Urothelium cell line (cell line): ENCODE measurements at regions not wholly inside any gene's neighbourhood (a gene's known extent, or its start where the extent isn't known, plus 50 kb on each side); places are given as distances from the start of the nearest gene placed in this dataset.
"Not testable (repeated sequence)": the region's sequence is repeated elsewhere in the genome, so short reads cannot be mapped to it uniquely, and the experiment has no call there.

Experiments used
- DNase-seq: peaks from one replicate; pipeline ENCODE4 v3.0.0; 2011; ENCODE audit warnings: low spot score, mixed read lengths
- FAIRE-seq: peaks from 2 replicates; lab custom pipeline; 2011; peaks lifted over from hg19 to GRCh38; lab: Jason Lieb, UNC

GRCh38 chr5:40233268-40233667 is 446.4 kb upstream of the PTGER4 start:
- no peak for DNase-seq
- FAIRE-seq = no peak

GRCh38 chr5:40227931-40228330 is 451.8 kb upstream of the PTGER4 start:
- FAIRE-seq = no peak
- no peak for DNase-seq

GRCh38 chr5:40227366-40227765 is 452.3 kb upstream of the PTGER4 start:
- no peak for FAIRE-seq
- DNase-seq = no peak

- DNase-seq (no peak), FAIRE-seq (no peak)
Observed at GRCh38 chr5:40226906-40227305, 452.8 kb upstream of the PTGER4 start.

GRCh38 chr5:40225147-40225546 is 454.6 kb upstream of the PTGER4 start:
- DNase-seq, FAIRE-seq: not testable (repeated sequence)

DNA sequence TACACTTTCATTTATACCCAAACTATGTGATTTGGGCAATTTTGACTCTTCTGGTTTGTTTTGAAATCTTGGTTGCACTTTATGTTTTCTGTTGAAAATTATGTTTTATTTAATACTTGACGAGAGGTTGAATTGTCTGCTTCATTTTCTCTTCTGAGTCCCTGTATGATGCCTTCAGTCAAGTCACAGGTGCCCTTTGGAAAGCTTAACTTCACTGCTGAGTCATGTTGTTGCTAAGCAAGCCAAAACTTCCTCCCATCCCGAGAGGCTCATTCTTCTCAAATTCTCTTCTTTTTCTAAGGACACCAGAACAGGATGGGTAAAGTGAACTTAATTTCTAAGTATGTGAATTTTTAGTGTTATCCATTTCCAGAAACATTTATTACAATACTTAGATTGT is 455.3 kb upstream of the PTGER4 start:
- DNase-seq (peak; percentile 50), FAIRE-seq (no peak)

DNA sequence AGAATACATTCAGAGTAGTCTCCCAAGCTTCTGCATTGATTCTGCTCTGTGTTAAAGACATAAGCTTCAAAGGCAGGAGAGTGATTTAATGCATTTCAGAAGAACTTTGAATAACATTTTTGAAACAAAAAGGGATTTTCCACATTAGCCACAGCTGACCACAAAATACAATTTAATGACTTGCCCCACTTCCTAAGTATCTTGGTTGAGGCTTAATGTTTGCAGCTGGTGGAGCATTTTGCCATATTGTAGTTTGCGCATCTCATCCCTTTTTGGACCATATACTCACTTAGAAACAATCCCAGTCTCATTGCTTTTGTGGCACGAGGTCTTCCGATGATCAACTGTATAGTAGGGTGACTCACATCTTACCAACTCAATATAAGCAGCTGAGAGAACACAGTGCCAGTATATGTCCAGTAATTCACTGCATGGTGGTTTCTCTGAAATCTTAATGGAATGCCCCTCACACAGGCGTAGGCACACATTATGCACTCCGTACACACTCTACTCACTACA is 455.8 kb upstream of the PTGER4 start:
- FAIRE-seq = no peak
- peak; percentile 58 for DNase-seq

GRCh38 chr5:40221796-40222195 is 457.9 kb upstream of the PTGER4 start:
- FAIRE-seq (no peak), DNase-seq (peak; percentile 77)

DNA sequence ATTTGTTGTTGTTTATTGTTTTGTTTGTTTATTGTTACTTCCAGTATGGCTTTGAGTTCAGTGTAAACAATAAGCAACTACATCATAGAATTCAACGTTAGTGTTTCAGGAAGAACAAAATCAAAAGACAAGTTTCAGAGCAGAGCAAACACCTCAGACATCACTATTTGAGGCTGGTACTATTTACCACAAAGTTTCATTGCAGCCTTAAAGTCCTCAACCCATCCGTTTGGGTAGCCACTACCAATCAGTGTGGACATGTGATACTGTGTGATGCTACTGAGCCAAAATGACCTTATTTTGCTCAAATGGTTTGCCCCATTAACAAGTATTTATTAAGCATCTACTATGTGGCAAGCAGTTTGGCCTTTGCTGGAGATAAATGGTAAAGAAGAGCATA is 458.5 kb upstream of the PTGER4 start:
- FAIRE-seq (peak; percentile 79), DNase-seq (no peak)

- DNase-seq = no peak
- FAIRE-seq = no peak
Observed at GRCh38 chr5:40220260-40220659, 459.5 kb upstream of the PTGER4 start.

DNA sequence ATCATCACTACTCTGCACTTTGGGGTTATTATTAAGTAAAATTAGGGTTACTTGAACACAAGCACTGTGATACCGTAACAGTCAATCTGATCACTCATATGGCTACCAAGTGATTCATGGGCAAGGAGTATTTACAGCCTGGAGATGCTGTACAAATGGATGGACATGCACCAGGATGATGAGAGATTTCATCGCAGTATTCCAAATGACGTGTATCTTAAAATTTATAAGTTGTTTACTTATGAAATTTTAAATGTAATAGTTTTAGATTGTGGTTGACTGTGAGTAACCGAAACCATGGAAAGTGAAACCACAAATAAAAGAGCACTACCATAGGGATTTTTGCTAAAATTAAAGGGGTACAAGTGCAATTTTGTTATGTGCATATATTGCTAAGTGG is 462.2 kb upstream of the PTGER4 start:
- FAIRE-seq (no peak), DNase-seq (no peak)

GRCh38 chr5:40210694-40211093 is 469.0 kb upstream of the PTGER4 start:
- no peak for FAIRE-seq
- DNase-seq = no peak

DNA sequence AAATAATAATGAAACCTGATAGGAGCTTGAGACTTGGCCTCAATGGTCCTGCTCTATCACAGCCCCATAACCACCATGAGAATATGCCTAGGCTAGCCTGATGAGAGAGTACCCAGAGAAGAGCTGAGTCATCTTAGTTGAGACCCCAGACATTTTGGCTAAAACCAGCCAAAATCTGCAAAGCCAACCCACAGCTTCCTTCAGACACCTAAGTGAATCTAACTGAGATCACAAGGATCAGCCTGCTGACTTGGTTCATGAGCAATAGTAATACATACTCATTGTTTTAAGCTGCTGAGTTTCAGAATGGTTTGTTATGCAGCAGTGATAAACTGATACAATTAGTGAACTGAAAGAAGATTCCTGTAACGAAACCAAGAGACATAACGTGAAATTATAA is 473.7 kb upstream of the PTGER4 start:
- FAIRE-seq = no peak
- DNase-seq = no peak

GRCh38 chr5:40204144-40204543 is 475.6 kb upstream of the PTGER4 start:
- DNase-seq (no peak), FAIRE-seq (no peak)

DNA sequence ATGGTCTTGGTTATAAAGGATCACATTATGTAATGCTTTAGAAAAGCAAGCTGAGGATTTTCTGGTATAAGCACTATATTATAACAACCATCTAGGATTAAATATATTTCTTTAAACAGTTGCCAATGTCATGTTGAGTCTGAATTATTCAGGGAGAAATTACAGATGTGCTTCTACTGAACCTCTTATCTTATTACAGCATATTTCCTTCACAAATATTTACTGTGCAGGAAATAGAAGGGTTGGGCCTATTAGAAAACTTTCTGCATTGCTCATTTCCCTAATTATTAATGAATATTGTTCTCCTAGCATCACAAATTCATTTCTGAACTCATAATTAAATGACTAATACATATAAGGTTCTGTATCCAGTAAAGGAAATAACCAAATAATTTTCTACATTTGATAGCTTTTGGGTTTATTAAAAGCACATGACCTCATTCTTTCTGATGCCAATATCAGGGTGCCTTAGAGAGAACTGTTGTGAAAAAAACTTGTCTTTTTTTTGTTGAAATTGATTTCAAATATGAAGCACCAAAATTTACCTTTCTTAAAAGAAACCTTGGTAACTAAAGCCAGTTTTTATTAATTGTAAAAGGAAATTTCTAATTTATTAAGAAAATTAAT is 476.8 kb upstream of the PTGER4 start:
- no peak for DNase-seq
- no peak for FAIRE-seq

DNA sequence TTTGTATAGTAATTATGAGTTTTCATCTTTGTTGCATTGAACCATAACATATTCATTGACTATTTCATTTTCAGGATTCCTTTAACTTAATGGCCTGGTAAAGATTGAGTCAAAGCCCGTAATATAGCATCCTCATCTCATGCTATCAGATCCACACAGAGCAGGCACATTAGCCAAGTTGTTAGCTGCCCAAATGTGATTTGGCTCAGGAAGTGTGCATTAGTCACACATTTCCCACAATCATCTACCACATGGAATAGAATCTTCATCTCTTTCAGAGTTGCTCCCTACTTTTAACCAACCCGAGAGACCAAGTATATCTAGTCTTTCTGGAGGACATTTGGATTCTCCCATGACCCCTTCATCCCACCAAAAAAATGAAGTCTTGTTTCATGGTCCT is 481.0 kb upstream of the PTGER4 start:
- DNase-seq = no peak
- FAIRE-seq = no peak

GRCh38 chr5:40195574-40195973 is 484.1 kb upstream of the PTGER4 start:
- DNase-seq, FAIRE-seq: not testable (repeated sequence)

DNA sequence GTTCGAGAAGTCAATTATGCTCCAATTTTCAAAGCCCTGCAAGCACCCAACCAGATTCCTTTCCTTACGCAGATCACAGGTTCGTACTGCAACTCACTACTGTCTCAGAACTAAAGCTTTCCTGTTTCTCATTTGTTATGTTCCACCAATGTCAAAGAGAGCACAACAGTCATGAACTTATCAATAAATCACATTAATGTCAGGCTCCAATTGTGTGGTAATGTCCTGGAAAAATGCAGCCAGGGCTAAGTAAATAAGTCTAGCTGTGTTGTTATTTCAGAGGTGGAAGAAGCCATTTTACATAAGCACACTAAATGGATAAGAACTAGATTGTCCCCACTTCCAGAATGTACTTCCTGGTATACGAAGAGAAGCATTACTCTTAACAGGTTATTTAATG is 488.6 kb upstream of the PTGER4 start:
- no peak for DNase-seq
- FAIRE-seq = no peak

- DNase-seq (no peak), FAIRE-seq (no peak)
Observed at GRCh38 chr5:40172721-40173120, 507.0 kb upstream of the PTGER4 start.

DNA sequence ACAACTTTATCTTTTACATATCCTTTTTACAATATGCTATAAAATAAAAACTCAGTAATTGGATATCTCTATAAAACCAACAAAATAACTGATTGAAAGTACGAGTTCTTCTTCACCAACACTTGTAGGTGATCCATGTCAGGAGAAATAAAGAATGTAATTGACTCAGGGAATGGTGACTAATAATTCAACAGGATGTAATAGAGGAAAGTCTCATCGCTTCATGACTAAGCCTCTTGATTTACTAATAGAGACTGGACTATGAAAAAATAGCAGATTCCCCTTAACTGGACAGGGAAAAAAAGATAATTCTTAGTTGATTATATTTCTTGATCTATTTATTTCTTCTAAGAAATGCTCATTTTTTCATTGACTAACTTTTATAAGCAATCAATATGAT is 507.7 kb upstream of the PTGER4 start:
- peak; percentile 31 for DNase-seq
- no peak for FAIRE-seq

GRCh38 chr5:40167283-40167682 is 512.4 kb upstream of the PTGER4 start:
- FAIRE-seq (no peak), DNase-seq (no peak)

- DNase-seq = no peak
- FAIRE-seq = no peak
Observed at GRCh38 chr5:40166802-40167201, 512.9 kb upstream of the PTGER4 start.
